ENCODE measurements at regions not wholly inside any gene's neighbourhood (a gene's known extent, or its start where the extent isn't known, plus 50 kb on each side); places are given as distances from the start of the nearest gene placed in this dataset.

- Histone ChIP-seq H3K9me2 (ENCODE audit: insufficient read depth) (no peaks in the 10 kb centered on the region), H3K4me3 (replicated peaks in 1 of 2; ENCODE audit: low read depth in 1 of 2, low read length in 2 of 2) (no peak overlapping the region), H2AFZ (ENCODE audit: low read depth, low read length, poor library complexity, severe bottlenecking) (no peak overlapping the region), H3K9me3 (ENCODE audit: control insufficient read depth in 1 of 2, insufficient read depth in 1 of 2, low read depth in 1 of 2, low read length in 2 of 2) (no peaks in the 10 kb centered on the region), H3K9ac (ENCODE audit: low read length) (no peak overlapping the region), H3K27me3 (ENCODE audit: insufficient read depth, low read length) (no peaks in the 10 kb centered on the region), H3K79me2 (ENCODE audit: insufficient read depth, low read length) (no peaks in the 10 kb centered on the region; the same call in 1 of the 2 replicates), H3K4me2 (ENCODE audit: low read length) (no peak overlapping the region), H4K20me1 (ENCODE audit: insufficient read depth) (no peaks in the 10 kb centered on the region), H3K36me3 (ENCODE audit: control insufficient read depth in 1 of 2, insufficient read depth in 2 of 2, low read length in 2 of 2) (no peaks in the 10 kb centered on the region), H3K4me1 (ENCODE audit: control insufficient read depth in 1 of 2, insufficient read depth in 2 of 2, low read length in 2 of 2) (peaks cover 9 to 30% of the 10 kb centered on the region in 2 experiments; a peak in 3 of 4 replicates), H3K27ac (ENCODE audit: low read depth, low read length) (no peak overlapping the region)
- ChIA-PET CTCF (interaction anchor here (1.7 kb wide), 1 partner anchor 30 kb away, joined by 3 read pairs; no protein-coding TSS in a partner anchor), POLR2A (no interaction called here), RAD21 (ENCODE audit: low non-redundant PET in 1 of 2, low total read pairs in 2 of 2, uncharacterized antibody in 2 of 2, unreplicated experiment in 2 of 2) (no interaction called here)
- no peak for DNase-seq (ENCODE audit: low read depth, low spot score)
- BruUV-seq (replicated peaks): no TSS peak
- intact Hi-C loops (cut with micrococcal nuclease): no loop called here
- TF ChIP-seq EZH2phosphoT487 (IDR thresholded peaks at IDR 0.05; ENCODE audit: borderline replicate concordance) (no peak), RAD21 (IDR thresholded peaks at IDR 0.05; ENCODE audit: low read depth) (no peak), CTCF (IDR thresholded peaks at IDR 0.05 in 2 of 3, conservative IDR thresholded peaks at IDR 0.05 in 1 of 3; ENCODE audit: borderline replicate concordance in 1 of 3, insufficient read depth in 1 of 3, low read depth in 2 of 3, low read length in 2 of 3) (no peak)
- ATAC-seq: no peak
Observed at GRCh38 chr1:201745023-201745422, 83.9 kb upstream of the IPO9 start.

- no TSS peak for BruUV-seq (replicated peaks)
- H3K27me3 ChIP-seq (ENCODE audit: insufficient read depth, low read length): no peaks in the 10 kb centered on the region
- no peaks in the 10 kb centered on the region for H3K9me2 ChIP-seq (ENCODE audit: insufficient read depth)
- no peak overlapping the region for H3K9ac ChIP-seq (ENCODE audit: low read length)
- peaks cover 7 to 20% of the 10 kb centered on the region in 2 experiments; a peak in 3 of 4 replicates for H3K4me1 ChIP-seq (ENCODE audit: control insufficient read depth in 1 of 2, insufficient read depth in 2 of 2, low read length in 2 of 2)
- H3K36me3 ChIP-seq (ENCODE audit: control insufficient read depth in 1 of 2, insufficient read depth in 2 of 2, low read length in 2 of 2): no peaks in the 10 kb centered on the region
- no peak overlapping the region for H3K4me3 ChIP-seq (replicated peaks in 1 of 2; ENCODE audit: low read depth in 1 of 2, low read length in 2 of 2)
- no peak overlapping the region for H3K4me2 ChIP-seq (ENCODE audit: low read length)
- no peak for ATAC-seq
- ChIA-PET CTCF (no interaction called here), RAD21 (ENCODE audit: low non-redundant PET in 1 of 2, low total read pairs in 2 of 2, uncharacterized antibody in 2 of 2, unreplicated experiment in 2 of 2) (no interaction called here), POLR2A (no interaction called here)
- no peak overlapping the region for H2AFZ ChIP-seq (ENCODE audit: low read depth, low read length, poor library complexity, severe bottlenecking)
- no peak overlapping the region for H3K27ac ChIP-seq (ENCODE audit: low read depth, low read length)
- no peak for DNase-seq (ENCODE audit: low read depth, low spot score)
- intact Hi-C loops (cut with micrococcal nuclease): no loop called here
- H4K20me1 ChIP-seq (ENCODE audit: insufficient read depth): no peaks in the 10 kb centered on the region
- H3K9me3 ChIP-seq (ENCODE audit: control insufficient read depth in 1 of 2, insufficient read depth in 1 of 2, low read depth in 1 of 2, low read length in 2 of 2): no peaks in the 10 kb centered on the region
- no peaks in the 10 kb centered on the region; the same call in 1 of the 2 replicates for H3K79me2 ChIP-seq (ENCODE audit: insufficient read depth, low read length)
- TF ChIP-seq ZBTB33 (IDR thresholded peaks at IDR 0.05; ENCODE audit: extremely low read depth, insufficient replicate concordance, low read length) (no peak), POLR2AphosphoS5 (IDR thresholded peaks at IDR 0.05; ENCODE audit: low read depth, low read length) (no peak), RAD21 (IDR thresholded peaks at IDR 0.05; ENCODE audit: low read depth) (no peak), ELF1 (IDR thresholded peaks at IDR 0.05; ENCODE audit: borderline replicate concordance, low read depth) (no peak), ZFX (IDR thresholded peaks at IDR 0.05) (no peak), MAX (IDR thresholded peaks at IDR 0.05) (no peak), CTCF (IDR thresholded peaks at IDR 0.05 in 2 of 3, conservative IDR thresholded peaks at IDR 0.05 in 1 of 3; ENCODE audit: borderline replicate concordance in 1 of 3, insufficient read depth in 1 of 3, low read depth in 2 of 3, low read length in 2 of 3) (no peak), EZH2phosphoT487 (IDR thresholded peaks at IDR 0.05; ENCODE audit: borderline replicate concordance) (no peak)
Observed at GRCh38 chr1:201746156-201746555, 82.8 kb upstream of the IPO9 start.
